ENCODE measurements at regions not wholly inside any gene's neighbourhood (a gene's known extent, or its start where the extent isn't known, plus 50 kb on each side); places are given as distances from the start of the nearest gene placed in this dataset.

DNA sequence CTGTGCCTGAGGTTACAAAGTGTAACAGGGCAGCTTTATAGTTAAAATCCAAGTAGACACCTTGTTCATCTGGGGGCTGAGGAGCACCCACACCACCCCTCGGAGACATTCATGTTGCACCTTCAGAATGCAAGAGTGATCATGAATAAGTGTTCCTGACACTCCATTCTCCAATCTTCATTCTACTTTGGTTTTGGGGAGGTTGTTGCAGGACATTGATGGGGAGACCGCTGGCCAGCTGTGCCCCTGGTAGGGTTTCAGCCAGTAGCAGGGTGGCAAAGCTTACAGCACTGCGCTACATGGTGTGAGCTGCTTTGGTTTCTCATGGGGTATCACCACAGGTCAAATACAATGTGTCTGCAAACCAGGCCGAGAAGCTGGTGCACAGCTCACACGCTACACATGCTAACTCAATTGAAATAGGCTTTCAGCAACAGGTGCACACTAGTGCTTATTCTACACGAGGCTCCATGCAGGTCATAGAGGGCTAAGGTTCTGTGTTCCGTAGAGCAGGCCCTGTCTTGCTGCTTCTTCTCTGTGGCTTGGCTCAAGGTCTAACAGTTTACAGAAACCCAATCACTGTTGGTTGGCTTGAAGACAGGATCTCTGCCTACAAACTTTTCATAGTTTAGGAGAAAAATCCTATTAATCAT, 317.4 kb upstream of the ZNF32 start:
- DNase-seq (ENCODE audit: low read depth): no peak
- no peak for TF ChIP-seq CTCF (IDR thresholded peaks at IDR 0.05; ENCODE audit: low read depth, low read length, missing control alignments)
- H3K4me3 ChIP-seq (ENCODE audit: low read depth, low read length): no peak overlapping the region

- DNase-seq (ENCODE audit: low read depth): no peak
- H3K4me3 ChIP-seq (ENCODE audit: low read depth, low read length): no peak overlapping the region
- no peak for TF ChIP-seq CTCF (IDR thresholded peaks at IDR 0.05; ENCODE audit: low read depth, low read length, missing control alignments)
Measured at GRCh38 chr10:43965033-43965917, 316.6 kb upstream of the ZNF32 start.

- no peak for DNase-seq (ENCODE audit: low read depth)
- H3K4me3 ChIP-seq (ENCODE audit: low read depth, low read length): no peak overlapping the region
- no peak for TF ChIP-seq CTCF (IDR thresholded peaks at IDR 0.05; ENCODE audit: low read depth, low read length, missing control alignments)
Measured at GRCh38 chr10:43964486-43964885, 315.8 kb upstream of the ZNF32 start.

- no peak for DNase-seq (ENCODE audit: low read depth)
- H3K4me3 ChIP-seq (ENCODE audit: low read depth, low read length): no peak overlapping the region
- no peak for TF ChIP-seq CTCF (IDR thresholded peaks at IDR 0.05; ENCODE audit: low read depth, low read length, missing control alignments)
Measured at GRCh38 chr10:43963793-43964425, 315.2 kb upstream of the ZNF32 start.

DNA sequence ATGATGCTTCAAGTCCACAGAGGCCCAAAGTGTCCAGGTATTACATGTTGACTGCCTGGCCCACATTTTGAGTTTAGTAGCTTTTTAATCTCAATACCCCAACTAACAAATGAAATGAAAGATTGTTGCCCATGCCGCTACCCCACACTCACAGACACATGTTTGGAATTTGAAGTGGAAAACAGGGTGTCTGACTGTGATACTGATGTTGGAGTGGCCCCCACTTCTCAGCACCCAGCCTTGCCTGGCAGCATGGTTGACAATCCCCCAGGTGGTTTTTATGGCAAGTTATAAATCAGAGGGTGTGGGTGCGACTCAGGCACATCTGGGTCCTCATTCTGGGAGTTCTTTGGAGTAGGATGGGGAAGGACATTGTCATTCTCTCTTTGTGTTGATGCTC, 314.7 kb upstream of the ZNF32 start:
- no peak for TF ChIP-seq CTCF (IDR thresholded peaks at IDR 0.05; ENCODE audit: low read depth, low read length, missing control alignments)
- no peak for DNase-seq (ENCODE audit: low read depth)
- no peak overlapping the region for H3K4me3 ChIP-seq (ENCODE audit: low read depth, low read length)

DNA sequence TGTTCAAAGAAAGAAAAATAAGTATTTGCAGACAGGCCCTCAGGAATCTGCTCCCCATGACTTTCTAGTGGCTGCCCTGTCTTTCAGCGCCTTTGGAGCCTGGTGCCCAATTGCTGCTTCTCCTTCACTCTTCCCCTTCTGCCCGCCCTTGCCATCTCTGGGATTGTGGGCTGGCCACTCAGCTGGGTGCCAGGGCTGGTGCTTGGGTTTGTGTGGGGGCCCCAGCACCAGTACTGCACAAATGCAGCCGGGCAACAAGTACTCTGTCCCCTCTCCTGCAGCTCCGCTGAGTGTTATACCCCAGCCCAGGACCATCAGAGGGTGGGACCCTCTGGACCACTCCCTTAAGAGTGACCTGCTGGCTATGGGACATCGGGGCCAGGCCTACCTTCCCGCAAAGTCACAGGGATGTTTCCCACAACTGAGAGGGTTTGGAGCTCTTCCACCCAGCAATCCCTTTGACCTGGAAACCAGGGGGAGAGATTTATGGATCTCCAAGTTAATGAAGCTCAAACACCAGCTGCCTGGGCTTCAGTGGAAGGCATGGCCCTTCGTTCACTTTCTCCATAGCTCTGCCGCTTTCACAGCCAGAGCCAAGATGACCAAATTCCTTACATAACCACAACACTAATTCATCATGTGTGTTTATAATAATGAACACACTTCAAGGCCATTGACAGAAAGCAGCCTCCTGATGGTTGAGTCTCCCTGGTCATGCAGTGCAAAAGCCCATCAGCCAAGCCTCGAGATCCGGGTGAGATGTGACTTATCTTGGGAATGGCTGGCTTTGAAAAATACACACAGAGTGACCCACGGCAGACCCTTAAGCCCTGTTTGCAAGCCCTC, 313.9 kb upstream of the ZNF32 start:
- DNase-seq (ENCODE audit: low read depth): no peak
- TF ChIP-seq CTCF (IDR thresholded peaks at IDR 0.05; ENCODE audit: low read depth, low read length, missing control alignments): no peak
- H3K4me3 ChIP-seq (ENCODE audit: low read depth, low read length): no peak overlapping the region

All from GM12864 (cell line).